Left ventricle myocardium inferior (tissue), 1 donor: ENCODE measurements at regions not wholly inside any gene's neighbourhood (a gene's known extent, or its start where the extent isn't known, plus 50 kb on each side); places are given as distances from the start of the nearest gene placed in this dataset.

Experiments used
- DNase-seq: peaks from one replicate; pipeline ENCODE4 v3.0.0-alpha.2; 2020
- H3K27ac ChIP-seq: fragments of 200-600 bp; replicated peaks from 2 replicates; pipeline ENCODE4 v1.8.0; 2021
- H3K27me3 ChIP-seq: fragments of 200-600 bp; 2 replicates; pipeline ENCODE4 v1.8.0; 2021; ENCODE audit warnings: low read depth
- H3K36me3 ChIP-seq: fragments of 200-600 bp; 2 replicates; pipeline ENCODE4 v1.8.0; 2021
- H3K4me1 ChIP-seq: fragments of 200-600 bp; 2 replicates; pipeline ENCODE4 v1.8.0; 2021
- H3K4me3 ChIP-seq: fragments of 200-600 bp; 2 replicates; pipeline ENCODE4 v1.8.0; 2021; ENCODE audit warnings: mild to moderate bottlenecking, moderate library complexity
- H3K9me3 ChIP-seq: fragments of 200-600 bp; replicated peaks from 2 replicates; pipeline ENCODE4 v1.8.0; 2021
- intact Hi-C: fragments of 100-400 bp; cut with micrococcal nuclease; formaldehyde crosslinking; loops from one replicate; pipeline ENCODE4 v1.11.0; 2022
- TF ChIP-seq, protein P1 (sequence below): fragments of 200-600 bp; IDR thresholded peaks from 2 replicates; pipeline ENCODE4 v1.8.0; 2021; ENCODE audit warnings: antibody characterized with exemption, mild to moderate bottlenecking, borderline replicate concordance
- donor health status: DM: no; HTN: yes; CAD: no; lungs with severe emphysema.

- peaks cover 14% of the 10 kb centered on the region for H3K9me3 ChIP-seq
- TF ChIP-seq, protein P1, sequence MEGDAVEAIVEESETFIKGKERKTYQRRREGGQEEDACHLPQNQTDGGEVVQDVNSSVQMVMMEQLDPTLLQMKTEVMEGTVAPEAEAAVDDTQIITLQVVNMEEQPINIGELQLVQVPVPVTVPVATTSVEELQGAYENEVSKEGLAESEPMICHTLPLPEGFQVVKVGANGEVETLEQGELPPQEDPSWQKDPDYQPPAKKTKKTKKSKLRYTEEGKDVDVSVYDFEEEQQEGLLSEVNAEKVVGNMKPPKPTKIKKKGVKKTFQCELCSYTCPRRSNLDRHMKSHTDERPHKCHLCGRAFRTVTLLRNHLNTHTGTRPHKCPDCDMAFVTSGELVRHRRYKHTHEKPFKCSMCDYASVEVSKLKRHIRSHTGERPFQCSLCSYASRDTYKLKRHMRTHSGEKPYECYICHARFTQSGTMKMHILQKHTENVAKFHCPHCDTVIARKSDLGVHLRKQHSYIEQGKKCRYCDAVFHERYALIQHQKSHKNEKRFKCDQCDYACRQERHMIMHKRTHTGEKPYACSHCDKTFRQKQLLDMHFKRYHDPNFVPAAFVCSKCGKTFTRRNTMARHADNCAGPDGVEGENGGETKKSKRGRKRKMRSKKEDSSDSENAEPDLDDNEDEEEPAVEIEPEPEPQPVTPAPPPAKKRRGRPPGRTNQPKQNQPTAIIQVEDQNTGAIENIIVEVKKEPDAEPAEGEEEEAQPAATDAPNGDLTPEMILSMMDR = no peak
- no peaks in the 10 kb centered on the region for H3K27me3 ChIP-seq
- no peak overlapping the region for H3K27ac ChIP-seq
- H3K36me3 ChIP-seq = no peaks in the 10 kb centered on the region
- no peaks in the 10 kb centered on the region for H3K4me1 ChIP-seq
- DNase-seq = no peak
- no peak overlapping the region for H3K4me3 ChIP-seq
- intact Hi-C loops = no loop called here
These were observed 199.9 kb upstream of the RBMS3 start for GRCh38 chr3:29080967-29081366.

- Histone ChIP-seq H3K36me3 (no peaks in the 10 kb centered on the region), H3K27ac (no peak overlapping the region), H3K9me3 (peaks cover 14% of the 10 kb centered on the region), H3K4me1 (no peaks in the 10 kb centered on the region), H3K27me3 (no peaks in the 10 kb centered on the region), H3K4me3 (no peak overlapping the region)
- DNase-seq = no peak
- TF ChIP-seq, protein P1 = no peak
- intact Hi-C loops = no loop called here
These were observed 197.8 kb upstream of the RBMS3 start for GRCh38 chr3:29083081-29083480.

GRCh38 chr3:29083676-29084075, 197.2 kb upstream of the RBMS3 start:
- Histone ChIP-seq H3K36me3 (no peaks in the 10 kb centered on the region), H3K4me3 (no peak overlapping the region), H3K27ac (no peak overlapping the region), H3K27me3 (no peaks in the 10 kb centered on the region), H3K4me1 (no peaks in the 10 kb centered on the region), H3K9me3 (peaks cover 14% of the 10 kb centered on the region)
- intact Hi-C loops = no loop called here
- DNase-seq = no peak
- TF ChIP-seq, protein P1 = no peak

DNA sequence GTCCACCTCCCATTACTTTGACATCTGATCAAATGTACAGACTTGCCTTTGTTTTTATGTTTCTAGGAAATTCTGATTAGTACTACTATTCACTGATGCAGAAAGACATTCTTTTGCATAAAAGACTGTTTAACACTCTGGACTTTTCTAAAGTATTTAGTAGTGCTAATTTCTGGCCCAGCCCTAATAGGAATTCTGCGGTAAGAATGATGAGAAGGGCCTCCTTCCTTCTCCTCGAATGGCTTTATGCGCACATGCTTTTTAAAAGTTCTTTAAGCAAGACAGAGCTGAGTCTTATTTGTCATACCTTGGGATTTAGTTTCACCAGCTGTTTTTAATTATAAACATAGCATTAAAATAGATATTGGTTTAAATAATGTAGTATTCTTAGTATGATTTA, 192.3 kb upstream of the RBMS3 start:
- H3K27ac ChIP-seq = no peak overlapping the region
- H3K4me3 ChIP-seq = no peak overlapping the region
- TF ChIP-seq, protein P1 = no peak
- peaks cover 15% of the 10 kb centered on the region for H3K9me3 ChIP-seq
- intact Hi-C loops = no loop called here
- H3K4me1 ChIP-seq = no peaks in the 10 kb centered on the region
- no peaks in the 10 kb centered on the region for H3K36me3 ChIP-seq
- H3K27me3 ChIP-seq = no peaks in the 10 kb centered on the region
- DNase-seq = no peak

DNA sequence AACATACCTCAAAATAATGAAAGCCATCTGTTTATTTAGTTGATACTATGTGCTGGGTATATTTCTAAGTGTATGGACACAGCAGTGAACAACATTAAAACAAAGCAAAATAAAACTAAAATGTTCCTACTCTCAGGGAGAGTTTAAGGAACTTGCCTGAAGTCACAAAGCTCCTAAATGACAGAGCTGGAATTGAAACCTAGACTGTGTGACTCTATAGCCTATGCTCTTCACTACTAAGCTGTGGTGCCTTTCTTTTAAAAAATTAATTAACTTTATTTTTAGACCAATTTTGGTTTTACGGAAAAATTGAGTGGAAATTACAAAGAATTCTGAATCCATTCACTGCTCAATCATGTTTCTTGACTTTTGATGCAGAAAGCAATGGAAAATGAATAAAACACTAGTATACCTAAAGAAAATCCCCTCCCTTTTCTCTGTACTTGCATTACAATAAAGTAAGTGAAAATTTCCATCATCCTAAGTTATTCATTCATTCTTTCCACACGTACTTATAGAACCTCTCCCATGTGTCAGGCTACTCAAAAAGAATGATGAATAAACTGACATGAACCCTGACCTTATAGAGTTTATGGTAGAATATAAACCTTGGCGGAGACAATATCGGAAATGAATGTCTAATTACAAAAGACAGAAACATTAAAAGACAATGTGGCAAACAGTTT, 189.8 kb upstream of the RBMS3 start:
- DNase-seq = no peak
- no peaks in the 10 kb centered on the region for H3K27me3 ChIP-seq
- H3K9me3 ChIP-seq = peaks cover 16% of the 10 kb centered on the region
- H3K36me3 ChIP-seq = no peaks in the 10 kb centered on the region
- no peak overlapping the region for H3K4me3 ChIP-seq
- no peaks in the 10 kb centered on the region for H3K4me1 ChIP-seq
- TF ChIP-seq, protein P1 = no peak
- intact Hi-C loops = no loop called here
- no peak overlapping the region for H3K27ac ChIP-seq
